Coronary artery (tissue), 2 donors: ENCODE measurements at regions not wholly inside any gene's neighbourhood (a gene's known extent, or its start where the extent isn't known, plus 50 kb on each side); places are given as distances from the start of the nearest gene placed in this dataset.

Experiments
- DNase-seq: peaks from one replicate; pipeline ENCODE4 v3.0.0-alpha.2; 2017; ENCODE audit warnings: low spot score
- H3K27ac ChIP-seq, 2 donors: fragments of 200-600 bp; sonication (generic); one replicate each; pipeline ENCODE4 v1.5.1; 2016 to 2019
- H3K4me3 ChIP-seq: fragments of 200-600 bp; sonication (generic); 2 replicates; pipeline ENCODE4 v1.5.1; 2016; ENCODE audit warnings: mild to moderate bottlenecking, moderate library complexity
- TF ChIP-seq, protein P1 (sequence below): fragments of 200-600 bp; sonication (generic); IDR thresholded peaks from one replicate; pipeline ENCODE4 v1.5.1; 2019; ENCODE audit warnings: antibody characterized with exemption

DNA sequence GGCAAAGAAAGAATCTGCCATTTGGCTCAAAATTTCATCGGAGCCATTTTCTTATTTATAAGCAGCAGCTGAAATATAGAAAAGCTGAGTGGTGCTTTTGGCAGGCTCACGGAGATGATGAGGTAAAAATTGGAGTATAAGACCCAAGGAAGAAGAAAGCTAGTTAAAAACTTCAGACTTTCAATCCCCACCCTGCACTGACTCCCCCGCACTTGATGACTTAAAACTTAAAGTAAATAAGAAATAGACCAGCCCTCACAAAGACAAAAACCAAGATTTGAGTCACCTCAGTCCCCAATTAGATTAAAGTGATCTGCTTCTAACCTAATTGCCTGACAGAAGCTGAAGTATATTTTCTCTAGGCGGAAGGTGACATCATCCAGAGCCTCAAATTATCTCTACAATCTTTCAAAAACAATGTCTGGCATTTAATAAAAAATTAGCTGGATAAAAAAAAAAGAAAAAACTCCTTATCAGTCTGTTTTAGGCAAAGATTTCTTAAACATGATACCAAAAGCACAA, 124.0 kb upstream of the PJA2 start:
- DNase-seq, result no peak
- TF ChIP-seq, protein P1, sequence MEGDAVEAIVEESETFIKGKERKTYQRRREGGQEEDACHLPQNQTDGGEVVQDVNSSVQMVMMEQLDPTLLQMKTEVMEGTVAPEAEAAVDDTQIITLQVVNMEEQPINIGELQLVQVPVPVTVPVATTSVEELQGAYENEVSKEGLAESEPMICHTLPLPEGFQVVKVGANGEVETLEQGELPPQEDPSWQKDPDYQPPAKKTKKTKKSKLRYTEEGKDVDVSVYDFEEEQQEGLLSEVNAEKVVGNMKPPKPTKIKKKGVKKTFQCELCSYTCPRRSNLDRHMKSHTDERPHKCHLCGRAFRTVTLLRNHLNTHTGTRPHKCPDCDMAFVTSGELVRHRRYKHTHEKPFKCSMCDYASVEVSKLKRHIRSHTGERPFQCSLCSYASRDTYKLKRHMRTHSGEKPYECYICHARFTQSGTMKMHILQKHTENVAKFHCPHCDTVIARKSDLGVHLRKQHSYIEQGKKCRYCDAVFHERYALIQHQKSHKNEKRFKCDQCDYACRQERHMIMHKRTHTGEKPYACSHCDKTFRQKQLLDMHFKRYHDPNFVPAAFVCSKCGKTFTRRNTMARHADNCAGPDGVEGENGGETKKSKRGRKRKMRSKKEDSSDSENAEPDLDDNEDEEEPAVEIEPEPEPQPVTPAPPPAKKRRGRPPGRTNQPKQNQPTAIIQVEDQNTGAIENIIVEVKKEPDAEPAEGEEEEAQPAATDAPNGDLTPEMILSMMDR, result no peak
- Histone ChIP-seq H3K27ac (no peak overlapping the region), H3K4me3 (no peak overlapping the region)

DNA sequence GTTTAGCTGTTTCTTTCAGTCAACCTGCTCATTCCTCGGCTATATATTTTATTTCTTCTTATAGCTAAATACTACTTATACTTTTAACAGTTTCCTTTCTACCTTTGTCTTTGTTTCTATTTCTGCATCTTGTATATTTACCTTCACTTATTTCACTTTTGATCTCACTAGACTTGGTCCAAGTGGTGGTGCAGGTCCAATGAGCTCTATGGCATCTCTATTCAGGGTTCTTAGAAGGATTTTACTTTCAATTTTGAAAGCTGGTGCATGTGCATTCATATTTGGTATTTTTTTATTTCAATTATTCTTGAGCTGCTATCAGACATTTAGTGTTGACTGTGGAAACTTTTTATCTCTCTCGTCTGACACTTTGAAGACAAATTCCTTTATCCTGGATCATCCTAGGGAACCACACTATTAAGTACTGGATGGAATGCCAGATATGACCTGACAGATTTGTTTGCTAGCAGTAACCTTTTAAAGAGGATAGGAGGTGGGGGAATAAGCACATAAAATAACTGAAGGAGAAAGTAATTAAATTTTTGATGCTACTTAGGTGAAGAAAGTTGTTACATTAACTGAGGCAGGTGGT, 123.1 kb upstream of the PJA2 start:
- DNase-seq, result no peak
- no peak overlapping the region for H3K27ac ChIP-seq

DNA sequence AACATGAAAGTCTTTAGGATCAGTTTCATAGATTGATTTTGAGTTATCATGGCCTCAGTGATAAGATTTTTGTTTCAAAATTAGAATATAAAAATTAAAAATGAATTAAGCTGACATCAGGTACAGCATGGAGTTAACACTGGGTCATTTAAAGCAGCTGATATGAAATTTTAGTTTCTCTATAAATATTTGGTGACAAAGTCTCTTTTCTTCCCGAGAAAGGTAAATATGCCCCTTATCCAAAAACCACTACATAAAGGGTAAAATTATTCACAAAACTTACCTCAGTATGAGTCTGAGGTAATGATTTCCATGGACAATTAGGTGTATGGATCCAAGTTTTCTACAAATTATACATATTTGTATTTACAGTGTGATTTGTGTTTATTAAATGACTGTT, 121.5 kb upstream of the PJA2 start:
- TF ChIP-seq, protein P1, result no peak
- DNase-seq, result no peak
- Histone ChIP-seq H3K4me3 (no peak overlapping the region), H3K27ac (no peak overlapping the region)

More for the DNA sequence above, 123.1 kb upstream of the PJA2 start:
- TF ChIP-seq, protein P1, result no peak
- H3K4me3 ChIP-seq, result no peak overlapping the region

DNA sequence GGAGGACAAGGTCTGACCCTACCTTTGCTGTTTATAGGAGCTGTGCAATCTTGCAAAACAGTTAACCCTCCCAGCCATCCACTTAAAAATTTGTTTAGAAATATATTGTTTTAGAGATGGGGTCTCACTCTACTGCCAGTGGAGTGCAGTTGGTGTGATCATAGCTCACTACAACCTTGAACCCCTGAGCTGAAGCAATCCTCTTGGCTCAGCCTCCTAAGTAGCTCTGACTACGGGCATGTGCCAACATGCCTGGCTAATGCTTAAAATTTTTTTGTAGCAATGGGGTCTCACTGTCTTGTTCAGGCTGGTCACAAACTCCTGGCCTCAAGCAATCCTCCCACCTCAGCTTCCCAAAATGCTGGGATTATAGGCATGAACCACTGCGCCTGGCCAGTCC, 120.2 kb upstream of the PJA2 start:
- H3K27ac ChIP-seq, result no peak overlapping the region
- TF ChIP-seq, protein P1, result no peak
- H3K4me3 ChIP-seq, result no peak overlapping the region
- no peak for DNase-seq

DNA sequence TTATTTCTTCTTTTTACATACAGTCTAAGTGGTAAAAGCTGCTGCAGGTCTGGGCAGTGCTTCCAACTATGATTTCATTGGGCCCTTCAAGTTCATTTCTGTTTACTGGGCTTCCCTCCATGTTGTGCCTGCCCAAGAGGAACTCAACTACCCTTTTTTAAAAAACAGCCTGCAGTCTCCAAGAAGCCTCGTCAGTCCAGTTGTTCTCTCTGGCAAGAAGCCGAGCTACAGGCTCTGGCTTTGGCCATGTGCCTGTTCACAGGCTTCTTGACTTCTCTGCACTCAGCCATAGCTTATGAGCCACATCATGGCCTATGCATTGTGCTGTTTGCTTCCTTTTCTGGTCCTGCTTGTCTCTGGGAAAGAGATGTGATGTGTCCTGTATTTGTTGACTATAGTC, 119.7 kb upstream of the PJA2 start:
- Histone ChIP-seq H3K27ac (no peak overlapping the region), H3K4me3 (no peak overlapping the region)
- DNase-seq, result no peak
- TF ChIP-seq, protein P1, result no peak

DNA sequence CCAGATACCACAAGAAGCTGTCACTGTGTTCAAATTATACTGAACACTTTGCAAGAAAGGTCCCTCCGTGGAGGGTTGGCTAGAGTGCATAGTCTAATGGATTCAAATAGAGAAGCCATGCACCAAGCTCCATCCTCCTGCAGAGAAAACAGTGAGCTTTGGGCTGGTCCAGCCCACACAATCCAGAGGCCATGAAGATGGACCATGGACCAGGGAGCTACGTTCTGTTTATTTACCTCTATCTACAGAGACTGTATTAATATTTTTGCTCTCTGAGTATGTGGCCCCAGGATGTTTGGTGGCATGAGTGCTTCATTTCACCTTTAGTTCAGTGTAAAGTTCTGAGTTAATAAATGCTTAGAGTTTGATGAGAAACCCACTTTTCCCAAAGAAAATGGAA, 114.8 kb upstream of the PJA2 start:
- no peak for DNase-seq
- Histone ChIP-seq H3K4me3 (no peak overlapping the region), H3K27ac (no peak overlapping the region)
- TF ChIP-seq, protein P1, result no peak

DNA sequence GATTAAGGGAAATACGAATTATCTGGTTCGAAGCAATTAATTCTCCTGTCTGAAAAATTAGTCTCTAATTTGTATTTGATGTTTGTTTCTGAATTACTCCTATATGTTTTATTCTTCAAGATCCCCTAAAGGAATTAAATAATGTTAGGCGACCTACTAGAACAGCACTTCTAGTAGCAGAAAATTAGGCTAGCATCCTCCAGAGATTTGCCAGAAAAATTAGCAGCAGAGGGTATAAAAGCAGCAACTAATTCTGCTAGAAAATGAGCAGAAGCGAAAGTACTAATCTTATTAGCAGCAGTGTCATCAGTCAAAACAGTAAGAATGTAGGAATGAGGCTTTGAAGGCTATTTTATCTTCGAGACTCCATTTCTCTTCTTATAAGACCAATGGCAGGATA, 114.3 kb upstream of the PJA2 start:
- TF ChIP-seq, protein P1, result no peak
- no peak for DNase-seq
- Histone ChIP-seq H3K27ac (no peak overlapping the region), H3K4me3 (no peak overlapping the region)
